Small intestine (tissue), 7 donors: ENCODE measurements at regions not wholly inside any gene's neighbourhood (a gene's known extent, or its start where the extent isn't known, plus 50 kb on each side); places are given as distances from the start of the nearest gene placed in this dataset.

Experiments used
- DNase-seq, 2 donors: peaks; one replicate each; pipeline versions ENCODE4 v3.0.0 to v3.0.0-alpha.2; 2013
- FAIRE-seq: peaks from 2 replicates; lab custom pipeline; 2012; peaks lifted over from hg19 to GRCh38; lab: Jason Lieb, UNC
- H3K27ac ChIP-seq, 3 donors: one replicate each; pipeline ENCODE4 v1.5.1; 2013; ENCODE audit warnings: low read length in 2 of 3, mild to moderate bottlenecking in 2 of 3, control low read depth in 1 of 3, inconsistent platforms in 1 of 3, low read depth in 1 of 3, moderate library complexity in 1 of 3
- H3K27me3 ChIP-seq, 3 donors: one replicate each; pipeline ENCODE4 v1.6.1; 2013; ENCODE audit warnings: low read length in 3 of 3, inconsistent platforms in 1 of 3; ENCODE audit not compliant: control insufficient read depth in 3 of 3, insufficient read depth in 3 of 3
- H3K36me3 ChIP-seq, 3 donors: one replicate each; pipeline ENCODE4 v1.6.1; 2013; ENCODE audit warnings: low read length in 3 of 3, inconsistent platforms in 1 of 3, low read depth in 1 of 3, mild to moderate bottlenecking in 1 of 3, moderate library complexity in 1 of 3; ENCODE audit not compliant: control insufficient read depth in 3 of 3, insufficient read depth in 2 of 3
- H3K4me1 ChIP-seq, 3 donors: one replicate each; pipeline ENCODE4 v1.6.1; 2013; ENCODE audit warnings: low read length in 2 of 3, inconsistent platforms in 1 of 3, low read depth in 1 of 3, mild to moderate bottlenecking in 1 of 3, moderate library complexity in 1 of 3; ENCODE audit not compliant: control insufficient read depth in 3 of 3, insufficient read depth in 2 of 3
- H3K4me3 ChIP-seq, 3 donors: one replicate each; pipeline ENCODE4 v1.5.1; 2013; ENCODE audit warnings: low read length in 3 of 3, control low read depth in 1 of 3, inconsistent platforms in 1 of 3, low read depth in 1 of 3, mild to moderate bottlenecking in 1 of 3, moderate library complexity in 1 of 3
- H3K9me3 ChIP-seq, 2 donors: one replicate each; pipeline ENCODE4 v1.6.1; 2013; ENCODE audit warnings: low read depth in 1 of 2, low read length in 1 of 2; ENCODE audit not compliant: control insufficient read depth in 2 of 2, insufficient read depth in 1 of 2
- WGBS, 3 donors: extraction: QIAGEN DNeasy Blood & Tissue Kit; methylation state at CpG; one replicate each; pipeline ENCODE4 v1.1.7; 2013; 5-methylcytosine and 5-hydroxymethylcytosine counted together
- donor health status: healthy with polysubstance abuse.
- donor health status: control.
- donor health status: control.
- donor health status: Bipolar disorder and iron deficiency.
- donor health status: healthy.

DNA sequence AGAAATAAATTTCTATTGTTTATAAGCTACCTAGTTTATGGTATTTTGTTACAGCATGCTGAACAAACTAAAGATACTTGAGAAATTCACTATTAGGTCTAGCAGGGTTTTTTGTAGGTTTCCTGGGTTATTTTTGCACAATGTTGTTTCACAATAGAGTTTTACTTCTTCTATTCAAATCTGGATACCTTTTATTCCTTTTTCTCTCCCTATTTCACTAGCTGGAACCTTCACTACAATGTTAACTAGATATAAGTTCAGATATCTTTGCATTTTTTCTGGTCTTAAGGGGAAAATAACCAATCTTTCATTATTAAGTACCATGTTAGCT, 237.7 kb upstream of the CITED2 start:
- no peak overlapping the region for H3K27ac ChIP-seq
- H3K9me3 ChIP-seq: no peaks in the 10 kb centered on the region
- peaks cover 0 to 5% (median 0%) of the 10 kb centered on the region in 3 donors for H3K4me1 ChIP-seq
- no peaks in the 10 kb centered on the region for H3K27me3 ChIP-seq
- FAIRE-seq (no peak), DNase-seq (no peak)
- no peaks in the 10 kb centered on the region for H3K36me3 ChIP-seq
- no peak overlapping the region for H3K4me3 ChIP-seq

DNA sequence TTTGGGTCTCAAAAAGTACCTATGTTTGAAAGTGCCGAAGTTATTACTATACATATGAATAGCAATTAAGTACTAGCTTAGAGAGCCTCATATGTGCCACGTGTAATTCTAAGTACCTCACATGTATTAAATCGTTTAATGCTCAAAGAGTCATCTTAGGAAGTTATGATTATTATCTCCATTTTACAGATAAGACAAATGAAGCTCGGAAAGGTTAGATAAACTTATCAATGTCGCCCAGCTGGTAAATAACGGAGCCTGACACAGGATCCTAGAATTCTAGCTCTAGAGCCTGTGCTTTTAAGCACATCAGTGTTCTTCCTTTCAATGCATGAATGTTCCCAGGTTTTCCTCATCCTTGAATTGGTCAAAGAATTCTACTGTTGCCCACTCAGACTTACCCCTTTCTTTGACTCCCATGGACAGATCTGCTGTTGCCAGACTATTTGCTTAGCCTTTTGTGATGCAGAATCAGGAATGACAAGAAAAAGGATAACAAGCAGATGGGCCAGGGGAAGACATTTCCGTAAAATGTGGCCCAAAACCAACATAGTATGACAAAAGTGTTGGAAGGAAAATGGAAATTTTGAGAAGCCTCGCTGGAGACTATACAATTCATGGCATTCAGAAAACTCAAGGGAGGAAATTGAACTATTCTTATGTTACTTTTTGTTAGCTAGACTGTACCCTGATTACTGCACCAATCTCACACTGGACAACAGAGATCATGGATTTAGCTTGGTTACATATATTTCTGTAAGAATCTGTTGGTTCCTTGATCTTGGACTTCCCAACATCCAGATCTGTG, 237.1 kb upstream of the CITED2 start:
- Histone ChIP-seq H3K4me1 (peaks cover 0 to 5% (median 0%) of the 10 kb centered on the region in 3 donors), H3K9me3 (no peaks in the 10 kb centered on the region), H3K27ac (no peak overlapping the region), H3K4me3 (no peak overlapping the region), H3K36me3 (no peaks in the 10 kb centered on the region), H3K27me3 (no peaks in the 10 kb centered on the region)
- 56 to 78% (median 69%) methylated on average over 8 of the region's 8 CpGs for WGBS, 3 donors
- FAIRE-seq: no peak
- no peak for DNase-seq

- no peak overlapping the region for H3K27ac ChIP-seq
- peaks cover 0 to 5% (median 0%) of the 10 kb centered on the region in 3 donors for H3K4me1 ChIP-seq
- H3K4me3 ChIP-seq: no peak overlapping the region
- H3K27me3 ChIP-seq: no peaks in the 10 kb centered on the region
- DNase-seq (no peak), FAIRE-seq (no peak)
- no peaks in the 10 kb centered on the region for H3K36me3 ChIP-seq
- H3K9me3 ChIP-seq: no peaks in the 10 kb centered on the region
- 86 to 92% (median 88%) methylated on average over 3 of the region's 3 CpGs for WGBS, 3 donors
Measured at GRCh38 chr6:139608466-139609261, 234.2 kb upstream of the CITED2 start.

- H3K36me3 ChIP-seq: no peaks in the 10 kb centered on the region
- no peak overlapping the region for H3K4me3 ChIP-seq
- 69 to 80% (median 77%) methylated on average over 3 of the region's 3 CpGs for WGBS, 3 donors
- no peak overlapping the region for H3K27ac ChIP-seq
- no peak for FAIRE-seq
- H3K27me3 ChIP-seq: no peaks in the 10 kb centered on the region
- H3K9me3 ChIP-seq: no peaks in the 10 kb centered on the region
- no peak for DNase-seq
- H3K4me1 ChIP-seq: peaks cover 0 to 7% (median 0%) of the 10 kb centered on the region in 3 donors
Measured at GRCh38 chr6:139605350-139605749, 230.9 kb upstream of the CITED2 start.

DNA sequence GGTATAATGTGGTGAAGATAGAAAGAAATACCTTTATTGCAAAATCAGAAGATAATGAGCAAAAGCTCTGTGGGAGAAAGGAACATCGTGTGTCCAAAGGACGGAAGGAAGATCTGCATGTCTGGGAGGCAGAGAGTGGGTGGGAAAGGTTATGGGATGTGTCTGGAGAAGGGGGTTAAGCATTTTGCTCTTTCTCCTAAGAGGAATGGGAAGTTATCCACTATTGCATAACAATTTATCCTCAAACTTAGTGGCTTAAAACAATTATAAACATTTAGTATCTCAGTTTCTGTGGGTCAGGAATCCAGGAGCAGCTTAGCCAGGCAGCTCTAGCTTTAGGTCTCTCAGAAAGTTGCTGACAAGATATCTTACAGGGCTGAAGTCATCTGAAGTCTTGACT, 229.1 kb upstream of the CITED2 start:
- no peak for FAIRE-seq
- H3K27ac ChIP-seq: no peak overlapping the region
- WGBS, 3 donors: 71 to 91% (median 75%) methylated on average over 2 of the region's 2 CpGs

DNA sequence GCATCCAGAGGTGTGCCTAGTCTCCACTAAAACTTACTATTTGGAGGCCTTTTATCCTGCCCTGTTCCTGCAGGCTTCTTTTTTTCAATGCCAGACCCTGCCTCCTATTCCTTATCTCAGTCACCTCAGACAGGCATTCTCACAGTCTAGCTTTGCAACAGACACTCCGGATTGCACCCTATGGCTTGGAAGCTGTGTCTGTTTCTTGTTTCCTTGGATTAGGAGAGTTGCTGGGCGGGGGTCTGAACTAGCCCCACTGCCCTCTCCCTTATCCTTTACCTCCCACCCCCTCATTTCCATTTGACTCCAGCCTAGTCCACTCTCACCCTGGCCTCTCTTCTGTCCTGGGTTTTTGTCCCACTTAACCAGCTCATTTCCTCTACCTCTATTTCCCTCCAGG, 228.1 kb upstream of the CITED2 start:
- Histone ChIP-seq H3K27ac (no peak overlapping the region), H3K27me3 (no peaks in the 10 kb centered on the region), H3K9me3 (no peaks in the 10 kb centered on the region), H3K36me3 (no peaks in the 10 kb centered on the region), H3K4me3 (no peak overlapping the region), H3K4me1 (peaks cover 0 to 16% (median 0%) of the 10 kb centered on the region in 3 donors)
- no peak for DNase-seq
- 89 to 98% (median 94%) methylated on average over 2 of the region's 2 CpGs for WGBS, 3 donors
- no peak for FAIRE-seq

More for the DNA sequence above, 229.1 kb upstream of the CITED2 start:
- Histone ChIP-seq H3K27me3 (no peaks in the 10 kb centered on the region), H3K36me3 (no peaks in the 10 kb centered on the region), H3K4me1 (peaks cover 0 to 11% (median 0%) of the 10 kb centered on the region in 3 donors), H3K4me3 (no peak overlapping the region), H3K9me3 (no peaks in the 10 kb centered on the region)
- DNase-seq: no peak

GRCh38 chr6:139600919-139601475, 226.5 kb upstream of the CITED2 start:
- DNase-seq (no peak), FAIRE-seq (no peak)
- Histone ChIP-seq H3K36me3 (no peaks in the 10 kb centered on the region), H3K4me1 (peaks cover 2 to 24% (median 4%) of the 10 kb centered on the region in 3 donors), H3K27me3 (no peaks in the 10 kb centered on the region), H3K27ac (no peak overlapping the region), H3K4me3 (no peak overlapping the region), H3K9me3 (no peaks in the 10 kb centered on the region)
- 80 to 87% (median 84%) methylated on average over 2 of the region's 2 CpGs for WGBS, 3 donors

GRCh38 chr6:139600343-139600742, 225.9 kb upstream of the CITED2 start:
- DNase-seq (no peak), FAIRE-seq (no peak)
- H3K27ac ChIP-seq: no peak overlapping the region
- H3K36me3 ChIP-seq: no peaks in the 10 kb centered on the region
- H3K9me3 ChIP-seq: no peaks in the 10 kb centered on the region
- H3K4me1 ChIP-seq: peaks cover 2 to 27% (median 4%) of the 10 kb centered on the region in 3 donors
- no peak overlapping the region for H3K4me3 ChIP-seq
- WGBS, 3 donors: 80 to 83% (median 80%) methylated on average over 3 of the region's 3 CpGs
- H3K27me3 ChIP-seq: no peaks in the 10 kb centered on the region
